Tibial nerve (tissue), 4 donors: ENCODE measurements at regions not wholly inside any gene's neighbourhood (a gene's known extent, or its start where the extent isn't known, plus 50 kb on each side); places are given as distances from the start of the nearest gene placed in this dataset.

Experiments
- CTCF ChIP-seq, 5 experiments: fragments of 200-600 bp in 3 of 5; fragments of 450-650 bp in 2 of 5; sonication (generic) in 3 of 5; IDR thresholded peaks; one replicate each; pipeline ENCODE4 v1.5.1; 2016 to 2019; ENCODE audit warnings: antibody characterized with exemption in 5 of 5, mild to moderate bottlenecking in 3 of 5, moderate library complexity in 2 of 5
- EP300 ChIP-seq, 2 donors: sonication (generic); formaldehyde crosslinking; IDR thresholded peaks; one replicate each; pipeline ENCODE4 v1.6.1; 2017; ENCODE audit warnings: antibody characterized with exemption in 2 of 2, mild to moderate bottlenecking in 1 of 2
- POLR2A ChIP-seq, 2 donors: fragments of 450-650 bp; IDR thresholded peaks; one replicate each; pipeline ENCODE4 v1.6.1; 2017; ENCODE audit warnings: antibody characterized with exemption in 2 of 2, mild to moderate bottlenecking in 2 of 2, moderate library complexity in 2 of 2

- TF ChIP-seq CTCF (IDR thresholded peaks at IDR 0.05) = no peak
- no peak for TF ChIP-seq POLR2A (IDR thresholded peaks at IDR 0.05)
- peak in 1 of 2 donors; percentile 5 for TF ChIP-seq EP300 (IDR thresholded peaks at IDR 0.05)
Observed at GRCh38 chr2:105959357-105959756, 214.6 kb downstream of the NCK2 start.
